GM21825 (cell line): ENCODE measurements at regions not wholly inside any gene's neighbourhood (a gene's known extent, or its start where the extent isn't known, plus 50 kb on each side); places are given as distances from the start of the nearest gene placed in this dataset.

ENCODE experiments used
- ATAC-seq: cut with Tn5 transposase; IDR thresholded peaks from one replicate; pipeline ENCODE4 v1.9.1; 2021; ENCODE audit warnings: mild to moderate bottlenecking, moderate library complexity; ENCODE audit not compliant: unreplicated experiment

GRCh38 chr5:58040846-58041245 lies 419.0 kb downstream of the PLK2 start:
- ATAC-seq, result no peak

DNA sequence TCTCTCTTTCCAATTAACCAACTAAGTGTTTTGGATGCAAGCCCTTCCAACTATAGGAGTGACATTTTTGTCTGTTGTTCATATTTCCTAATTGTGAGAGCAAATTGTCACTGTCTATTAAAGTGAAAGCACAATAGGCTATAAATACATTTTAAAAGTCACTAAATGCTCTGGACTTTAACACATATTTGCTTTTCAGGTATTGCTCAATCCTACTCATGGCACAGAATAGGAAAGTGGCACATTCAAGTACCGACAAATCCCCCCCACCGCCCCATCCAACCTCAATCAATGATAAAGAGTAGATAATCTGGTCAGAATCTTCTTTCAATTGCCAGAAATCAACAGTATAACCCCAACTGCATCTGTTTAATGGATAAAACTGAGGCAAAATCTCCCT lies 419.8 kb downstream of the PLK2 start:
- ATAC-seq, result no peak

DNA sequence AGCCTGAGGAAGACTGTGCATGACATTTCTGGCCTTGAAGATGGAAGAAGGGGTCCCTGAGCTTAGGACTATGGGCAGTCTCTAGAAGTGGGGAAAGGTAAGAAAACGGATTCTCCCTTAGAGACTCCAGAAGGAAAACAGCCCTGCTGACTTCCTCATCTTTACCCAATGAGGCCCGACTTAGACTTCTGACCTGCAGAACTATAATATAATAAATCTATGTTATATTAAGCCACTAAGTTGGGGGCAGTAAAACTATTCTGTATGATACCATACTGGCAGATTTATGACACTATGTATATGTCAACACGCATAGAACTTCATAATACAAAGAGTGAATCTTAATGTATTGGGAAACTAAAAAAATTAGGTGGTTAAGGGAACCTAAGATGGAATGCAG lies 422.0 kb downstream of the PLK2 start:
- no peak for ATAC-seq

DNA sequence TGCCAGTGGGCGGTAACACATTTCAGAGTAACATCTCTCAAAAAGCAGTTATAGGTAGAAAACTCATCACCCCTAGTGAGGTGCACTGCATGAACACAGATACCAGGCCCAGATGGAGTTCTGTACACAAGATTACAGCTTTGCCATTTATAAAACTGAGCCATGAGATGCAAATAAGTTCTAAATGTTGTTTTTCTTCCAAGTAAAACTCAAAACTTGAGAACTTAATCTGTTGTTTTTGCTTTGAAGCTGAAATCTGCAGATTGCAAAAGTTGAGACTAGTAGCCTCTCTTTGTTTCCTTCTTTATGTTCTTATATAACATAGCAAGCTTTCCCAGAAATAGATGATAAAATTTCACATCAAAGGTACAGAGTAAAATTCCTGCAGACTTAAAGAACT lies 434.1 kb downstream of the PLK2 start:
- ATAC-seq, result no peak

GRCh38 chr5:58024151-58024550 lies 435.7 kb downstream of the PLK2 start:
- no peak for ATAC-seq

GRCh38 chr5:58022055-58022454 lies 437.8 kb downstream of the PLK2 start:
- no peak for ATAC-seq

- no peak for ATAC-seq
Measured at GRCh38 chr5:58021466-58021865, 438.4 kb downstream of the PLK2 start.

DNA sequence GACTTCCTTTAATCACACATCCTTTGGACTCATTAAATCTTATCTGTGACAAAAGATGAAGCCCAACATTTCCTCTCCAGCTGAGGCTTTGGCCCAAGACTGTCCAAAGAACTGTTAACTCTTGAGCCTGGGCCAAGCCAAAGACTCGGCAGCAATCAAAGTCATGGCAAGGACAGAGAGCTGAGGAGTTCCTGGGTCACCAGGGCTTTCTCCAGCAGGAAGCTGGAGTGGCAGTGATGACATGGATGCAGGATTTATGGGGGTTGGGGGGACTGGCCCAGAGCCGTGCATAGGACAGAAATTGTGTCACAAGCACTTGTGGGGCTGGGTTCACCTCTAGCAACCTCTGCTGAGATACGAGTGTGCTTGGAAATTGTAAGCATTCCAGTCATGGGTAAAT lies 440.3 kb downstream of the PLK2 start:
- no peak for ATAC-seq

DNA sequence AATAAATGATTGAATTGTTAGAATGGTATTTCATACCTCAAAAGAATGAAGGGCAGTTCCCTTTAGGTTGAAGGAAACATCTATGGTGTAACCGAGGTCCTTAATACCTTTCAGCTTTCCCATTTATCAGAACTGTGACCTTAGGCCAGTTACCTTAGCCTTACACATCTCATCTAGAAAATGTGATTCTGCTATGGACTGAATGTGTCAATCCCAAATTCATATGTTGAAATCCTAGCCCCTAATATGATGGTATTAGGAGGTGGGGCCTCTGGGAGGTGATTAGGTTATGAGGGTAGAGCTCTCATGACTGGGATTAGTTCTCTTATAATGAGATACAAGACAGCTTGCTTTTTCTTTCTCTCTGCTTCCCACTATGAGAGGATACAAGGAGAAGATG lies 441.9 kb downstream of the PLK2 start:
- no peak for ATAC-seq

GRCh38 chr5:58016877-58017276 lies 443.0 kb downstream of the PLK2 start:
- ATAC-seq, result no peak

DNA sequence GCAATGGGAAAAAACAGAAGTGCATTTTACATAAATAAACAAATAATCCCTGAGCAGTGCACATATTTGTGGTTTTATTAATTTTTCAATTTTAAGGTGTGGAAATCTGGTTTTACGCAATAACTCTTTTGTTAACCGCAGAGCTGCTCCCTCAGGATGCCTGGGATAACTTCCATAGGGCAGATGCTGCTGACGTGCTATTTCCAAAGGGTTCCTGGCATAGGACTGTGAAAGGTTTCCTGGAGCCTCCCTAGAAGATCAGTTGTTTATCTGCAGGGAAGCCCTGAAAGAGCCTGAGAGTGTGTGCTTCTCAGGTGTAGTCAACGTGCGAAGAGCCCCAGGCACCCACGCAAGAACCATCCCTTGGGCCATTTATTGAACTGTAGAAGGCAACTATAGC lies 443.5 kb downstream of the PLK2 start:
- no peak for ATAC-seq

- no peak for ATAC-seq
Measured at GRCh38 chr5:58015175-58015574, 444.7 kb downstream of the PLK2 start.

GRCh38 chr5:58013542-58014258 lies 446.2 kb downstream of the PLK2 start:
- ATAC-seq, result no peak

- no peak for ATAC-seq
Measured at GRCh38 chr5:58012801-58013315, 447.0 kb downstream of the PLK2 start.

DNA sequence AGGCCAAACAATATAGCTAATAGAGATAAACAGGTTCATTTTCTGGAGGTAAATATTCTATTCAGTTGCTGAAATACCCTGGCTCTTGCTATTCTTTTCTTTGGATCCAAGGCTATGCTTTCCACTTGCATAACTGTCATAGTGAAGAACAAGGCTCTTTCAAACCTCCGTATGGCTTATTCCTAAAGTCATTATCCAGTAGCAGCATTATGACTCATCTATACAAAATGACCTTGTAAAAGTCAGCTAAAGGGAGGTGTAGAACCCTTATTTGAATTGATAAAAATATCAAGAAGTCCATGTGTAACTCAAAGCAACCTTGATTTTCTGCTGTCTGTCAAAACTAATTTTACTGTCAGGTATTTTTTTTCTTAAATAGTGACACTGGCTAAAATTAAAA lies 447.8 kb downstream of the PLK2 start:
- no peak for ATAC-seq

- ATAC-seq, result no peak
Measured at GRCh38 chr5:58011301-58011700, 448.6 kb downstream of the PLK2 start.

- ATAC-seq, result no peak
Measured at GRCh38 chr5:58009754-58010153, 450.1 kb downstream of the PLK2 start.

DNA sequence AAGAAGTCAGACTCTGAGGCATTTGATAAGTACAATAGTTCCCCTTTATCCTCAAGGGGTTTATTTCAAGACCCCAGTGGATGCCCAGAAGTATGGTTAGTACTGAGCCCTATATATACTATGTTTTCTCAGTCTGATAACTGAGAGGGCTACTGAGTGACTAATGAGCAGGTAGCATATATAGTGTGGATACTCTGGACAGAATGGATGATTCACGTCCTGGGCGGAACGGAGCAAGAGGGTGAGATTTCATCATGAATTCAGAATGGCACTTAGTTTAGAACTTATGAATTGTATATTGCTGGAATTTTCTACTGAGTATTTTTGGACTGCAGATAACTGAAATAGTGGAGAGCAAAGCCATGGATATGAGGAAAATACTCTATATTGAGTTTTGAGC lies 457.6 kb downstream of the PLK2 start:
- ATAC-seq, result no peak

DNA sequence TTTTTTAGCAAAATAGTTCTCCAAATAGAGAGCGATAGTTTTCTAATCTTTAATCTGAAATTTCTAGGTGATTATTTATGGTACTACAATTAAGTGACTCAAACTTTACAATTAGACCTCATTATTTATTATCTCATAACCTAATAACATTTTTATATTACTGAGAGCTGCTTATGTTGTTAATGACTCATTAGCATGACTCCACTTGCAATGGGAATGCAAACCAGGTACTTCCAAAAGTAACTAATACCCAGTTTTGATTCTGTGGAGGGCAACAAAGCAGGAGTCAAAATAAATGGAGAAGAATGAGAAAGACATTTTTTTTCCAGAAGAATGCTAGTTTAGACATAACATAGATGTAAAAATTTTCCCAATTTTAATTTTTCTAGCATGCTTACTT lies 466.0 kb downstream of the PLK2 start:
- ATAC-seq, result no peak

DNA sequence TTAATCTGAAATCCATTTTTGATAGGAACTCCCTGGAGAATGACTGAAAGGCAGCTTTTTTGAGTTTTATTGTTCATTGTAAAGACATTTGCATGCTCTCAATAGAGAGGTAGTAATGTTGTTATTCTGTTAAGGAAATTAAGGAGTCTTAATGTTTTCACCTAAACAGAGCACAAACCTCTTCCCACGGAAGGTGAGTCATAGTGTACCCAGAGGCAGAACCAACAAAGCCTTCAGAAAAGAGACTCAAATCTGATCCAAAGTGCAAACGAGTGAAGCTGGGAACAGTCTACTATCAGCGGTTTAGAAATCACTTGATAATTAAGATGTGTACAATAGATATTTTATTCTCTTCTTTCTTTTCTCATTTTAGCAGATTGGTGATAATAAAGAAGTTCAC lies 470.5 kb downstream of the PLK2 start:
- no peak for ATAC-seq

- no peak for ATAC-seq
Measured at GRCh38 chr5:57988813-57989212, 471.1 kb downstream of the PLK2 start.

DNA sequence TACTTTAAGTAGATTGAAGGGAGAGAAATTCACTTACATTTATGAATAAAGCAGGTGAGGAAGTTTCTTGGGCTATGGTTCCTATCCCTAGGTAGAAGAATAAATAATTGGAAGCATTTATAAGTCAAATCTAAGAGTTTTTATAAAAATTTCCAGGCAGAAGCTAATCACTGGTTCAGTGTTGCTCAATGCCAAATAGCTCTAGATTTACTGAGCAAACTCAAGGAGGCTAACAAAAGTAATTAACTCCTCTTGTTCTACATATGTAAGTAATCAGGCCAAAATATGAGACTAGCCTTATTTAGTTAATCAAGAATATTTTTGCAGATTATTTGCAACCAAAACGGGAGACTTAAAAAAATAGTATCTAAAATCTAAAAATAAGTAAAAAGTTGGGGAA lies 472.3 kb downstream of the PLK2 start:
- no peak for ATAC-seq

- no peak for ATAC-seq
Measured at GRCh38 chr5:57986761-57987341, 473.0 kb downstream of the PLK2 start.
